GM12878 (cell line): ENCODE measurements at regions not wholly inside any gene's neighbourhood (a gene's known extent, or its start where the extent isn't known, plus 50 kb on each side); places are given as distances from the start of the nearest gene placed in this dataset.

Experiments used
- ATAC-seq: fragments of 200-7000 bp; cut with Tn5 transposase; 3 replicates; pipeline ENCODE4 v1.9.1; 2020; ENCODE audit warnings: mild to moderate bottlenecking, moderate library complexity
- BruUV-seq: library from RNA; stranded (reverse); fragments of 400-500 nt; replicated peaks from 2 replicates; lab custom pipeline; 2021; lab: Mats Ljungman, UMichigan
- CTCF ChIA-PET: fragments of 300-600 bp; sonication (Branson Sonifier 250); formaldehyde crosslinking; extraction: SDS; loops from one replicate; lab custom pipeline; 2021; ENCODE audit warnings: inconsistent platforms; lab: Yijun Ruan, JAX
- POLR2A ChIA-PET: fragments of 350-600 bp; formaldehyde crosslinking; extraction: SDS; loops from one replicate; lab custom pipeline; 2021; ENCODE audit warnings: inconsistent platforms; lab: Charles Lee
- RAD21 ChIA-PET: fragments of 300-600 bp; sonication (Branson Sonifier 250); formaldehyde crosslinking; loops from one replicate; lab custom pipeline; 2023; ENCODE audit warnings: antibody characterized with exemption; ENCODE audit not compliant: unreplicated experiment; lab: Charles Lee
- SMC1A ChIA-PET: fragments of 300-600 bp; sonication (Branson Sonifier 250); formaldehyde crosslinking; loops from one replicate; lab custom pipeline; 2023; ENCODE audit not compliant: unreplicated experiment, uncharacterized antibody; lab: Charles Lee
- DNase-seq: peaks from one replicate; pipeline ENCODE4 v3.0.0-alpha.2; 2011; ENCODE audit warnings: low read depth, low spot score
- FAIRE-seq: peaks from 3 replicates; lab custom pipeline; 2011; peaks lifted over from hg19 to GRCh38; lab: Jason Lieb, UNC
- H2AFZ ChIP-seq: 2 replicates; pipeline ENCODE4 v1.6.0; 2011; ENCODE audit warnings: low read depth, low read length, control low read depth; ENCODE audit not compliant: control insufficient read depth
- H3K27ac ChIP-seq: 2 replicates; pipeline ENCODE4 v1.5.1; 2011; ENCODE audit warnings: control low read depth; ENCODE audit not compliant: control insufficient read depth, insufficient read depth
- H3K27me3 ChIP-seq, 2 experiments: replicated peaks in 1 of 2; 2 replicates each; pipeline versions ENCODE4 v1.6.0 to v1.6.1; 2011; ENCODE audit warnings: low read length in 1 of 2; ENCODE audit not compliant: control insufficient read depth in 2 of 2, insufficient read depth in 2 of 2
- H3K36me3 ChIP-seq, 2 experiments: 2 replicates each; pipeline ENCODE4 v1.5.1; 2011; ENCODE audit warnings: low read length in 1 of 2; ENCODE audit not compliant: control insufficient read depth in 2 of 2, insufficient read depth in 2 of 2
- H3K4me1 ChIP-seq: 2 replicates; pipeline ENCODE4 v1.6.1; 2011; ENCODE audit warnings: mild to moderate bottlenecking, low read length, moderate library complexity, mixed read lengths; ENCODE audit not compliant: control insufficient read depth, insufficient read depth
- H3K4me2 ChIP-seq: 2 replicates; pipeline ENCODE4 v1.6.0; 2011; ENCODE audit warnings: control low read depth; ENCODE audit not compliant: control insufficient read depth, insufficient read depth
- H3K4me3 ChIP-seq: fragments of 200-600 bp; sonication (generic); 2 replicates; pipeline ENCODE4 v1.5.1; 2016
- H3K79me2 ChIP-seq: 2 replicates; pipeline ENCODE4 v1.6.0; 2011; ENCODE audit warnings: low read length; ENCODE audit not compliant: control insufficient read depth, insufficient read depth
- H3K9ac ChIP-seq: 2 replicates; pipeline ENCODE4 v1.8.0; 2011; ENCODE audit warnings: low read length, control low read depth, mixed read lengths; ENCODE audit not compliant: control insufficient read depth, insufficient read depth
- H3K9me3 ChIP-seq: replicated peaks from 3 replicates; pipeline ENCODE4 v1.5.1; 2011; ENCODE audit warnings: mild to moderate bottlenecking, low read length; ENCODE audit not compliant: control insufficient read depth, insufficient read depth
- H4K20me1 ChIP-seq: 2 replicates; pipeline ENCODE4 v1.6.0; 2011; ENCODE audit not compliant: control insufficient read depth, insufficient read depth
- ASH2L ChIP-seq: fragments of 300-600, 200-600 bp; sonication (generic); IDR thresholded peaks from 2 replicates; pipeline ENCODE4 v1.6.1; 2017; ENCODE audit warnings: low read depth, mild to moderate bottlenecking, borderline replicate concordance
- CBFB ChIP-seq: IDR thresholded peaks from 2 replicates; pipeline ENCODE4 v1.6.1; 2016; ENCODE audit warnings: antibody characterized with exemption, low read depth
- PAX8 ChIP-seq: fragments of 450-650 bp; IDR thresholded peaks from 2 replicates; pipeline ENCODE4 v1.6.1; 2017; ENCODE audit warnings: mild to moderate bottlenecking, moderate library complexity
- RAD51 ChIP-seq: fragments of 450-650 bp; IDR thresholded peaks from 2 replicates; pipeline ENCODE4 v1.6.1; 2016; ENCODE audit warnings: moderate library complexity, mild to moderate bottlenecking, inconsistent platforms
- RUNX3 ChIP-seq: IDR thresholded peaks from 2 replicates; pipeline ENCODE4 v1.6.1; 2012; ENCODE audit warnings: low read length, inconsistent platforms
- SIN3A ChIP-seq: IDR thresholded peaks from 2 replicates; pipeline ENCODE4 v1.6.1; 2012; ENCODE audit warnings: low read depth, low read length, improper control_type of control experiment
- SMAD5 ChIP-seq: IDR thresholded peaks from 2 replicates; pipeline ENCODE4 v1.6.1; 2016; ENCODE audit warnings: antibody characterized with exemption, low read depth
- SMC3 ChIP-seq: IDR thresholded peaks from 2 replicates; pipeline ENCODE4 v1.6.1; 2011; ENCODE audit warnings: low read length, improper control_type of control experiment, borderline replicate concordance
- SP1 ChIP-seq: IDR thresholded peaks from one replicate; pipeline ENCODE4 v1.6.1; 2011; ENCODE audit warnings: low read depth, low read length
- STAT3 ChIP-seq: IDR thresholded peaks from 2 replicates; pipeline ENCODE4 v1.6.1; 2011; ENCODE audit warnings: low read depth, low read length, improper control_type of control experiment
- TBL1XR1 ChIP-seq: IDR thresholded peaks from 2 replicates; pipeline ENCODE4 v1.6.1; 2012; ENCODE audit warnings: low read depth, low read length, improper control_type of control experiment
- USF2 ChIP-seq: IDR thresholded peaks from 2 replicates; pipeline ENCODE4 v1.6.1; 2011; ENCODE audit warnings: low read depth, low read length, improper control_type of control experiment, borderline replicate concordance
- WRNIP1 ChIP-seq: IDR thresholded peaks from 2 replicates; pipeline ENCODE4 v1.6.1; 2011; ENCODE audit warnings: low read depth, low read length, improper control_type of control experiment, borderline replicate concordance
- YBX1 ChIP-seq: fragments of 450-650 bp; IDR thresholded peaks from 2 replicates; pipeline ENCODE4 v1.6.1; 2016; ENCODE audit warnings: antibody characterized with exemption
- ZBED1 ChIP-seq: IDR thresholded peaks from 2 replicates; pipeline ENCODE4 v1.6.1; 2016; ENCODE audit warnings: borderline replicate concordance
- ZNF274 ChIP-seq: IDR thresholded peaks from one replicate; pipeline ENCODE4 v1.8.0; 2011; ENCODE audit not compliant: insufficient read length, insufficient read depth
- WGBS: methylation state at CpG from one replicate; pipeline ENCODE4 v1.1.6; 2016; ENCODE audit warnings: low lambda C conversion rate; ENCODE audit not compliant: insufficient replicate concordance, insufficient coverage; ENCODE audit errors: missing lambda C conversion rate; 5-methylcytosine and 5-hydroxymethylcytosine counted together
- in situ Hi-C: fragments of 300-500 bp; cut with MboI; formaldehyde crosslinking; loops from 9 replicates; pipeline ENCODE4 v1.14.3; 2018; ENCODE audit warnings: mixed read lengths
- intact Hi-C: fragments of 100-400 bp; cut with micrococcal nuclease; formaldehyde crosslinking; loops from one replicate; pipeline ENCODE4 v1.14.2; 2022; ENCODE audit not compliant: unreplicated experiment
- TF ChIP-seq, protein P1 (sequence below): IDR thresholded peaks from 2 replicates; pipeline ENCODE4 v1.6.1; 2011; ENCODE audit warnings: borderline replicate concordance, low read depth, mild to moderate bottlenecking, moderate library complexity, mixed read lengths, low read length; ENCODE audit not compliant: insufficient read depth; ENCODE audit errors: extremely low read length

DNA sequence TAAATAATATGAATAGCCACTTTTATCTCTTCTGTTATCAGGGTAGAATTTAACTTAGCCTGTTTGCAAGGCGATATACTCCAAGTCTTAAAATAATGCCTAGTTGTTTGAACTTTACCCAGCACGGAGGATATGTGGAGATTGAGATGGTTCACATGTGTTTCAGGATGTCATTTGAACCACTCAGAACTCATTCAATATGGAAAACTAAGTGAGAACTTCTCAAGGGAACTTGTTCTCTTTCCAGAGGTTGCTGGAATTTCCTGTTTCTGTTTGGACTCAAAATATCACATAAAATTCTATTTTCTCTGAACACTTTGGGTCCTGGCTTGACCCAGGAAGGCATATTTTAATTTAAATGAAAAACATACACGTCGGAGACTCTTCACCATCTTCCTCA is 139.1 kb upstream of the MYO10 start:
- H2AFZ ChIP-seq = no peak overlapping the region
- H4K20me1 ChIP-seq = no peaks in the 10 kb centered on the region
- no peak for ATAC-seq
- SMC1A ChIA-PET = no interaction called here
- POLR2A ChIA-PET = no interaction called here
- no peaks in the 10 kb centered on the region for H3K36me3 ChIP-seq
- intact Hi-C loops (no loop called here), in situ Hi-C loops (no loop called here)
- H3K4me2 ChIP-seq = no peak overlapping the region
- H3K27me3 ChIP-seq = no peaks in the 10 kb centered on the region; a peak in 1 of 4 replicates
- WGBS = 14% methylated on average over 4 of the region's 4 CpGs
- no peak for DNase-seq
- H3K9ac ChIP-seq = no peak overlapping the region
- no peaks in the 10 kb centered on the region for H3K4me1 ChIP-seq
- no TSS peak for BruUV-seq
- H3K4me3 ChIP-seq = no peak overlapping the region
- H3K79me2 ChIP-seq = no peaks in the 10 kb centered on the region
- FAIRE-seq = no peak
- no peak for TF ChIP-seq PAX8
- no peak for TF ChIP-seq YBX1
- RAD21 ChIA-PET = no interaction called here
- no peaks in the 10 kb centered on the region for H3K9me3 ChIP-seq
- no peak overlapping the region for H3K27ac ChIP-seq
- CTCF ChIA-PET = no interaction called here

- BruUV-seq = no TSS peak
- Histone ChIP-seq H3K4me1 (no peaks in the 10 kb centered on the region), H4K20me1 (no peaks in the 10 kb centered on the region), H3K4me3 (no peak overlapping the region), H3K36me3 (no peaks in the 10 kb centered on the region), H3K9ac (no peak overlapping the region), H3K4me2 (no peak overlapping the region), H3K79me2 (no peaks in the 10 kb centered on the region), H3K9me3 (no peaks in the 10 kb centered on the region), H3K27ac (no peak overlapping the region), H3K27me3 (no peaks in the 10 kb centered on the region; a peak in 1 of 4 replicates), H2AFZ (no peak overlapping the region)
- intact Hi-C loops = no loop called here
- ChIA-PET POLR2A (no interaction called here), CTCF (no interaction called here), SMC1A (no interaction called here), RAD21 (no interaction called here)
- no peak for TF ChIP-seq RAD51
- no peak for TF ChIP-seq TBL1XR1
- TF ChIP-seq ZNF274 = no peak
- no peak for TF ChIP-seq ZBED1
- no peak for TF ChIP-seq CBFB
- TF ChIP-seq, protein P1, sequence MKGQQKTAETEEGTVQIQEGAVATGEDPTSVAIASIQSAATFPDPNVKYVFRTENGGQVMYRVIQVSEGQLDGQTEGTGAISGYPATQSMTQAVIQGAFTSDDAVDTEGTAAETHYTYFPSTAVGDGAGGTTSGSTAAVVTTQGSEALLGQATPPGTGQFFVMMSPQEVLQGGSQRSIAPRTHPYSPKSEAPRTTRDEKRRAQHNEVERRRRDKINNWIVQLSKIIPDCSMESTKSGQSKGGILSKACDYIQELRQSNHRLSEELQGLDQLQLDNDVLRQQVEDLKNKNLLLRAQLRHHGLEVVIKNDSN = no peak
- TF ChIP-seq SMC3 = no peak
- TF ChIP-seq STAT3 = no peak
- no peak for TF ChIP-seq SIN3A
- no peak for TF ChIP-seq USF2
- TF ChIP-seq SP1 = no peak
- no peak for TF ChIP-seq RUNX3
- TF ChIP-seq SMAD5 = no peak
- TF ChIP-seq ASH2L = no peak
- no peak for TF ChIP-seq WRNIP1
- 3% methylated on average over 2 of the region's 2 CpGs for WGBS
- ATAC-seq = no peak
- no peak for DNase-seq
- FAIRE-seq = no peak
- in situ Hi-C loops = no loop called here
These were observed 140.2 kb upstream of the MYO10 start for GRCh38 chr5:17076272-17076671.
